GM12873 (cell line): ENCODE measurements at regions not wholly inside any gene's neighbourhood (a gene's known extent, or its start where the extent isn't known, plus 50 kb on each side); places are given as distances from the start of the nearest gene placed in this dataset.
A peak's percentile ranks its signal among the peaks of the same experiment; 100 is the strongest.

Experiments used
- TF ChIP-seq, protein P1 (sequence below): IDR thresholded peaks from 2 replicates; pipeline ENCODE4 v1.5.1; 2012; ENCODE audit warnings: low read depth, mild to moderate bottlenecking, moderate library complexity, low read length, control low read depth; ENCODE audit not compliant: insufficient read depth; ENCODE audit errors: missing control alignments

DNA sequence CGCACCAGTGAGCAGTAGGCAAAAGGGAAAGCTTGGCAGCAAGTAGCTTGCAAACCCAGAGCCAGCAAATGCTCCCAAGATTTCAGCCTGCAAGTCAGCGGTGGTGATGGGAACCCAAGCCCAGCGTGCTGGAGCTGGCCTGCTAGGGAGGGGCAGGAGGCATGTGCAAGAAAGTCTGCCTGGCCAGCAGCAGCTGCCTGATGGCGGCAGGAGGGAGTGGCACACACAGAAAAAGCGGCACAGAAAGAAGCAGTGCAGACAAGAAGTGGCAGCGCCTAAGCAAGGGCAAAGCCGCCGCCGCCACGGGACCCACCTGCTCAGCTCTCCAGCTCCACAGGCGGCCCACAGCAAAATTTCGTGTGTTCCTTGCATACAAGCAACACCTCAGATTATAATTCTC lies 1206.5 kb upstream of the PABPC4L start:
- TF ChIP-seq, protein P1, sequence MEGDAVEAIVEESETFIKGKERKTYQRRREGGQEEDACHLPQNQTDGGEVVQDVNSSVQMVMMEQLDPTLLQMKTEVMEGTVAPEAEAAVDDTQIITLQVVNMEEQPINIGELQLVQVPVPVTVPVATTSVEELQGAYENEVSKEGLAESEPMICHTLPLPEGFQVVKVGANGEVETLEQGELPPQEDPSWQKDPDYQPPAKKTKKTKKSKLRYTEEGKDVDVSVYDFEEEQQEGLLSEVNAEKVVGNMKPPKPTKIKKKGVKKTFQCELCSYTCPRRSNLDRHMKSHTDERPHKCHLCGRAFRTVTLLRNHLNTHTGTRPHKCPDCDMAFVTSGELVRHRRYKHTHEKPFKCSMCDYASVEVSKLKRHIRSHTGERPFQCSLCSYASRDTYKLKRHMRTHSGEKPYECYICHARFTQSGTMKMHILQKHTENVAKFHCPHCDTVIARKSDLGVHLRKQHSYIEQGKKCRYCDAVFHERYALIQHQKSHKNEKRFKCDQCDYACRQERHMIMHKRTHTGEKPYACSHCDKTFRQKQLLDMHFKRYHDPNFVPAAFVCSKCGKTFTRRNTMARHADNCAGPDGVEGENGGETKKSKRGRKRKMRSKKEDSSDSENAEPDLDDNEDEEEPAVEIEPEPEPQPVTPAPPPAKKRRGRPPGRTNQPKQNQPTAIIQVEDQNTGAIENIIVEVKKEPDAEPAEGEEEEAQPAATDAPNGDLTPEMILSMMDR: no peak

- TF ChIP-seq, protein P1: no peak
These were observed 1184.4 kb upstream of the PABPC4L start for GRCh38 chr4:135385830-135386581.

GRCh38 chr4:135383356-135384288 lies 1182.0 kb upstream of the PABPC4L start:
- TF ChIP-seq, protein P1: no peak

DNA sequence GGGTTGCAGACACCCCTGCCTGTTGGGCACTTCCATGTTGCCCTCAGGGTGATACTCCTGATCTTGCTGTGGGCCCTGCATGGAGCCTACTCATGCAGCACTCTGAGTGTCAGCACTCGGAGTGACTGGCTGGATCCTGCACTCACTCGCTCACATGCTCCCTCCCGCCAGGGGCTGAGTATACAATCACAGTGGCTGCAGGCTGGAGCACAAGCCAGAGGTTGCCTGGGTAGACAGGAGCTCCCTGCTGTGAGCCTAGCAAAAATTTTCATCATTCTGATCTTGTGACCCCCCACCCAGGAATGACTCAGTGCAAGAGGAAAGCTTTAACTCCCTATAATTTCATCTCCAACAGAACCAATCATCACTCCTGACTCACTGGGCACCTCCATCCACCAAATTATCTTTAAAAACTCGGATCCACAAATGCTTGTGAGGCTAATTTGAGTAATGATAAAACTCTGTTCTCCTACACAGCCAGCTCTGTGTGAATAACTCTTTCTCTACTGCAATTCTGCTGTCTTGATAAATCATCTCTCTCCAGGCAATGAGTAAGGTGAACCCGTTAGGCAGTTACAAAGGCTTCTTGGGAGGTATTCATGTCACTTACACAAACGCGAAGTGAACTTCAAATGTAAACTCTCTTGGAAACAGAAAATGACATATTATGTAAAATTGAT lies 1180.8 kb upstream of the PABPC4L start:
- TF ChIP-seq, protein P1: no peak

DNA sequence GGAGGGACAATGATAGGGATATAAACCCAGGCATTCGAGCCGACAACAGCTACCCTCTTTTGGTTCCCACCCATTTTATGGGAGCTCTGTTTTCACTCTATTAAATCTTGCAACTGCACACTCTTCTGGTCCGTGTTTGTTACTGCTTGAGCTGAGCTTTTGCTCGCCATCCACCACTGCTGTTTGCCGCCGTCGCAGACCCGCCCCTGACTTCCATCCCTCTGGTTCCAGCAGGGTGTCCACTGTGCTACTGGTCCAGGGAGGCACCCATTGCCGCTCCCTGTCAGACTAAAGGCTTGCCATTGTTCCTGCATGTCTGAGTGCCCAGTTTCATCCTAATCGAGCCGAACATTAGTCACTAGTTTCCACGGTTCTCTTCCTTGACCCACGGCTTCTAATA lies 1170.5 kb upstream of the PABPC4L start:
- TF ChIP-seq, protein P1: no peak

DNA sequence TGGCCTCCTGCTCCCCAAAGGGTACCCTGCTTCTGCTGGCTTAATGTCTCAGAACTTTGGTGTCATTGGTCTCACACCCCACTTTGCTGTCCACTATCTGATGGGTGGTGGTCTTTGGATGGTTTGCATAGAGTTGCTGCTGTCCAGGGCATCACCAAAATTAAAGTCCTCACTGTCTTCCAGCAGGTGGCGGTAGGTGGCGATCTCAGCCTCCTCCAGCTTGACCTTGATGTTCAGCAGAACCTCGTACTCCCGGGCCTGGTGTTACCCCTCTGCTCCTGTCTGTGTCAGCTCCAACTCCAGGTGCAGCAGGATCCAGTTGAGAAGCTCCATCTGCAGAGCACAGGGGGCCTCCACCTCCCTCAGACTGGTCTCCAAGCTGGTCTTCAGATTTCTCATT lies 1169.5 kb upstream of the PABPC4L start:
- TF ChIP-seq, protein P1: peak; percentile 49

DNA sequence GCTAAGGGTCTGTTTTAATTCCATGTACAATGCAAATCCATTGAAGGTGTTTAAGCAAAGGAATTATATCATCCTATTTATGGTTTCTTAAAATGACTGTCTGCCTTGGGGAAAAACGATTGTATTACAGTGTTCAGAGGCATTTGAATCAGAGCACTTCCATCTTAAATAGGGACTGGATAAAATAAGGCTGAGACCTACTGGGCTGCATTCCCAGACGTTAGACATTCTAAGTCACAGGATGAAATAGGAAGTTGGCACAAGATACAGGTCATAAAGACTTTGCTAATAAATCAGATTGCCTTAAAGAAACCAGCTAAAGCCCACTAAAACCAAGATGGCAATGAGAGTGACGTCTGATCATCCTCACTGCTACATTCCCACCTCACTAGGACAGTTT lies 1167.2 kb upstream of the PABPC4L start:
- TF ChIP-seq, protein P1: no peak
